ENCODE measurements at regions not wholly inside any gene's neighbourhood (a gene's known extent, or its start where the extent isn't known, plus 50 kb on each side); places are given as distances from the start of the nearest gene placed in this dataset.

DNA sequence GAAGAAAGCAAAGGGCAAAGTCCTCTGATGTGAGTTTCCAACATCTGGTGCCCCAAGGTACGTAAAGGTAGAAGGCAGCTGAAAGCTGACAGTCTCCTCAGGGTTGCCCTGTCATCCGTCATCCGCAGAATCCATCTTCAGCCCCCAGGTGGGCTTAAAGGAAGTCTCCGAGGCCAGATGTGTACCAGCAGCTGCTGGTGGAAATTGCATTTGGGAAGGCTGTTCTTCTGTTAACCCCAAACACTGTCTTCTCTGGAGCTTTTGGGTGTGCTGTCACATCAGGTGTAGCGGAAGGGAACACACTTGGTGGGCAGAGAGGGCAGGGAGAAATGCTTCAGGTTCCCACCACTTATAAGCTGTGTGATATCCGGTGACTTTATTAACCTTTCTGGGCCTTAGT lies 310.0 kb upstream of the GATB start:
- Histone ChIP-seq H3K4me2 (ENCODE audit: low read depth, low read length) (no peak overlapping the region), H3K4me1 (ENCODE audit: low read length) (no peaks in the 10 kb centered on the region), H3K36me3 (replicated peaks; ENCODE audit: insufficient read depth, low read length) (no peaks in the 10 kb centered on the region), H3F3A (ENCODE audit: insufficient read depth, low read length) (no peaks in the 10 kb centered on the region), H3K79me2 (ENCODE audit: low read length) (no peaks in the 10 kb centered on the region), H3K27me3 (replicated peaks; ENCODE audit: insufficient read depth, low read length) (no peaks in the 10 kb centered on the region), H3K9me2 (replicated peaks; ENCODE audit: insufficient read depth, low read length) (no peaks in the 10 kb centered on the region), H3K4me3 (ENCODE audit: low read length) (no peak overlapping the region), H3K27ac (ENCODE audit: low read length) (no peak overlapping the region), H2AFZ (ENCODE audit: low read length) (no peak overlapping the region), H3K9ac (ENCODE audit: low read length) (no peak overlapping the region), H3K9me3 (replicated peaks; ENCODE audit: insufficient read depth, low read length) (no peaks in the 10 kb centered on the region), H4K20me1 (ENCODE audit: insufficient read depth, low read length) (no peaks in the 10 kb centered on the region)
- TF ChIP-seq CTCF (IDR thresholded peaks at IDR 0.05; ENCODE audit: low read length) = no peak
- TF ChIP-seq EZH2 (optimal IDR thresholded peaks at IDR 0.05; ENCODE audit: low read depth, low read length) = no peak
- TF ChIP-seq EZH2phosphoT487 (IDR thresholded peaks at IDR 0.05; ENCODE audit: low read length) = no peak
- no peak for DNase-seq

- no peaks in the 10 kb centered on the region for H3K4me1 ChIP-seq (ENCODE audit: low read length)
Measured at GRCh38 chr4:152068866-152069265, 308.1 kb upstream of the GATB start.

GRCh38 chr4:152065545-152065944 lies 304.7 kb upstream of the GATB start:
- no peak for DNase-seq
- TF ChIP-seq EZH2 (optimal IDR thresholded peaks at IDR 0.05; ENCODE audit: low read depth, low read length) (no peak), EZH2phosphoT487 (IDR thresholded peaks at IDR 0.05; ENCODE audit: low read length) (no peak), CTCF (IDR thresholded peaks at IDR 0.05; ENCODE audit: low read length) (no peak)
- Histone ChIP-seq H3K27ac (ENCODE audit: low read length) (no peak overlapping the region), H3K27me3 (replicated peaks; ENCODE audit: insufficient read depth, low read length) (no peaks in the 10 kb centered on the region), H3K9me2 (replicated peaks; ENCODE audit: insufficient read depth, low read length) (no peaks in the 10 kb centered on the region), H3K9ac (ENCODE audit: low read length) (no peak overlapping the region), H3K9me3 (replicated peaks; ENCODE audit: insufficient read depth, low read length) (no peaks in the 10 kb centered on the region), H3K36me3 (replicated peaks; ENCODE audit: insufficient read depth, low read length) (no peaks in the 10 kb centered on the region), H2AFZ (ENCODE audit: low read length) (no peak overlapping the region), H4K20me1 (ENCODE audit: insufficient read depth, low read length) (no peaks in the 10 kb centered on the region), H3K79me2 (ENCODE audit: low read length) (no peaks in the 10 kb centered on the region), H3K4me1 (ENCODE audit: low read length) (no peaks in the 10 kb centered on the region), H3F3A (ENCODE audit: insufficient read depth, low read length) (no peaks in the 10 kb centered on the region), H3K4me2 (ENCODE audit: low read depth, low read length) (no peak overlapping the region), H3K4me3 (ENCODE audit: low read length) (no peak overlapping the region)

More at GRCh38 chr4:152068866-152069265, 308.1 kb upstream of the GATB start:
- no peaks in the 10 kb centered on the region for H3F3A ChIP-seq (ENCODE audit: insufficient read depth, low read length)
- H3K27me3 ChIP-seq (replicated peaks; ENCODE audit: insufficient read depth, low read length) = no peaks in the 10 kb centered on the region
- H3K9ac ChIP-seq (ENCODE audit: low read length) = no peak overlapping the region
- no peaks in the 10 kb centered on the region for H3K9me3 ChIP-seq (replicated peaks; ENCODE audit: insufficient read depth, low read length)
- H3K27ac ChIP-seq (ENCODE audit: low read length) = no peak overlapping the region
- no peak overlapping the region for H3K4me2 ChIP-seq (ENCODE audit: low read depth, low read length)
- no peaks in the 10 kb centered on the region for H3K79me2 ChIP-seq (ENCODE audit: low read length)
- no peak for DNase-seq
- H4K20me1 ChIP-seq (ENCODE audit: insufficient read depth, low read length) = no peaks in the 10 kb centered on the region
- H3K36me3 ChIP-seq (replicated peaks; ENCODE audit: insufficient read depth, low read length) = no peaks in the 10 kb centered on the region
- H2AFZ ChIP-seq (ENCODE audit: low read length) = no peak overlapping the region
- TF ChIP-seq EZH2 (optimal IDR thresholded peaks at IDR 0.05; ENCODE audit: low read depth, low read length) (no peak), CTCF (IDR thresholded peaks at IDR 0.05; ENCODE audit: low read length) (no peak), EZH2phosphoT487 (IDR thresholded peaks at IDR 0.05; ENCODE audit: low read length) (no peak)
- H3K9me2 ChIP-seq (replicated peaks; ENCODE audit: insufficient read depth, low read length) = no peaks in the 10 kb centered on the region
- no peak overlapping the region for H3K4me3 ChIP-seq (ENCODE audit: low read length)
